NOMO-1 treated with DMSO at 0.1 percent for 48 hours (cell line): ENCODE measurements at regions not wholly inside any gene's neighbourhood (a gene's known extent, or its start where the extent isn't known, plus 50 kb on each side); places are given as distances from the start of the nearest gene placed in this dataset.

Experiments used
- DNase-seq: peaks from one replicate; lab custom pipeline; 2025; ENCODE audit not compliant: unreplicated experiment; lab: John Stamatoyannopoulos, UW

DNA sequence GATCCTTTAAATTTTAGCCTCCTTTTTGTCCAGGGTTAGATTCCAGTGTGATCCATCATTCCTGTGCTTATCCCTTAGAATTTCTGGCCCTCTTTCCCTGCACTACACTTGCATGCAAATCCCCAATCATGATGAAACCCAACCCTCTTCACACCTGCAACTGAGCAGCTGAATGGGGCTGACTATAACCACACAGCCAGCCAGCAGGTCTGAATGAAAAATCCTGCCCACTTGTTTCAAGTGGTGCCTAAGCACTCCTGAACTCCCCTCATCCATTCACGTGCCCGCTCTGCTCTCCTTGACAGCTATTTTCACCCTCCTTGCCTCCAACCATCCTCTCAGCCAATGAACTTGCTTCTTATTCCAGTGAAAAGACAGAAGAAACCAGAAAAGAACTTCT is 80.5 kb upstream of the AFF3 start:
- no peak for DNase-seq

DNA sequence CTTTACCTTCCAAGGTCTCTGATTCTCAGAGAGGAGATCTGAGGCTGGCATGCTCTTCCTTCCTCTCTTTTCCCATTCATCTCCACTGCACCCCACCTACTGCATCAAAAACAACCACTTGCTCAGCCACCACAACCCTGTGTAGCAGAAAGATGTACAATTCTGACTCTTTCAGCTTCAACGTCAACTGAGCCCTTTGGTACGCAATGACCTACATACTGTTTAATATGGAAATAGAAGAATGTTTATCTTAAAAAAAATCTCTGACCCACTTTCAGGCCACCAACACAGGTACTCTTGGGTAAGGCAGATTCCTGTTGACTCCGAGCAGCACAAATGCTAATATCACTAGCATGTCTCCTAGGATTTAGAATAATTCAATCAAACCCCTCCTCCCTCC is 76.2 kb upstream of the AFF3 start:
- no peak for DNase-seq

DNA sequence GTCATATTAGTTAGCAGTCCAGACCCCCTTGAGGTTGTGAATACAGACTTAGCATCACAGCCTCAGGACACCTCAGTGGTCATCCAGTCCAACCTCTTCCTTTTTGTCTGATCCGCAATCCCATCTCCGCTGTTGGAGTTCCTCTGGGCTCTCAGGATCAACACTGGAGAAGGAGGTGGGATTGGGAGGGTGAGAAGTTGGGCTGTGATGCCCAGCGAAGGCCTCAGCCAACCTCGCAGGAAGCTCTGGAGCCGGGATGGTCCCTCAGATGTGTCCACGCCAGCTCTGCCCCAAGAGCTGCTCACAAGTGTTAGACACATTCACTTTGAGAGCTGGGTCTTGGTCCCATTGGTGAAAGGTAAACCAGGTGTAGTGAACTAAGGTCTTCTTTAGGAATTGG is 74.9 kb upstream of the AFF3 start:
- no peak for DNase-seq

DNA sequence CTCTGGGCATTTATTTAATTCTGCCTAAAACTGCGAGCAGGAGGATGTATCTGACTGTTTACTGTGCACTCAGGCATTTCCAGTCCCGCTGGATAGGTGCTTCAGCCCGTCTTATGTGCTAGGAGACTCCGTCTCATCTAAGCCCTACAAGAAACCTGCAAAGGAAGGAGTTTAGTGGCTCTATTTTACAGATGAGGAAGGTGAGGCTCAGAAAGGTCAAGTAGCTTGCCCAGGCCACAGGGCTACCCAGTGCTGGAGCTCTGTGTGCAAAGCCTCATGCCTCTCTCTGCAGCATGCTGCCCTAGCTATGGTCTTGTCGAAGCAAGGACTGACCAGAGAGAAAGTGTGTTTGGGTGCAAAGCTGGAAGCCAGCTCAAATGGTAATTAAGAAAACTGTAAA is 73.6 kb upstream of the AFF3 start:
- no peak for DNase-seq

DNA sequence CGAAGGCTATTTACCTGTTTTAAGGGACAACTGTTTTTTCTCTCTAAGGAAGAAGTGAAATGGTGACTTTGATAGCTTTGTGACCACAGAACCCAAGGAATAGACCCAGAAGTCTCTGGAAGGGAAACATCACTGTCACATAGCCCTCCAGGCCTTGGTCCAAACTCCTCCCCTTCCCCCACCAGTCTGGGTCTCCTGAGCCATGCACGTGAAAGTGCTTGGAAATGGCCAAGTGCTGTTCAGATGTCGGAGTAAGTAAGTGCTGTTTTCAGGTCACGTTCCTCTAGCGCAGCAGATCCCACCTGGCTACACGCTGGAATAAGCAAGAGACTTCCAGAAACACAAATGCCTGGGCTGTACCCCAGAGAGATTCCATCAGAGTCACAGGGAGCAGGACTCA is 73.0 kb upstream of the AFF3 start:
- DNase-seq, result no peak

DNA sequence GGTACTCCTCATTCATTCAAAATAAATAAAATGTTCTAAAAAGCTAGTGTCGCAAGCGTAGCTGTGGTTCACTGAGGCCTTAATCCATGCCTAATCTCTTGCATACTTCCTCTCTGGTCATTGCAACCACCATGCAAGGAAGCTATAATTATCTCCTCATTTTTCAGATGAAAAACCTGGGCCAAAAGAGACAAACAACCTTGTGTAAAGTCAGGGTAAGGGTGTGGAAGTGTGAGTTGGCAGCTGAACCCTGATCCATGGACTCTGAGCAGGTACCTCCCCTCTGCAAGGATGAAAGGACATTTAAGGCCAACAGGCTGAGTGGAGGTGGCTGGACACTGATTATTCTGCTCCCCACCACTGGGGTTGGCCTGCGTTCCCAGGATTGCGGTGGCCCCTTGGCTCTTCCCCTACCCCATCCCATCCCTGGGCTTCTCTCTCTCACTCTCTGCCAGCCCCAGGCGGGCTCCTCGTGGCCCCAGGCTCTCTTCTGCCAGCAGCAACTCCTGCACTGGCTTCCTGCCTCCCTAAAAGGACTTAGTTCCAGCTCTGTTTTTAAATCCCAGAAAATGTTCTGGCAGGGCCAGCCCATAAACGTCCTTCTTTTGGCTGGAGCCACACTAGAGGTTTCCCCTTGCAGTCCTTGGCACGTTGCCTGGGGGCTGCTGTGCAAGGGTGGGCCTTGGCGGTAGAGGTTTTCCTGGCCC is 72.0 kb upstream of the AFF3 start:
- DNase-seq, result peak; percentile 89

DNA sequence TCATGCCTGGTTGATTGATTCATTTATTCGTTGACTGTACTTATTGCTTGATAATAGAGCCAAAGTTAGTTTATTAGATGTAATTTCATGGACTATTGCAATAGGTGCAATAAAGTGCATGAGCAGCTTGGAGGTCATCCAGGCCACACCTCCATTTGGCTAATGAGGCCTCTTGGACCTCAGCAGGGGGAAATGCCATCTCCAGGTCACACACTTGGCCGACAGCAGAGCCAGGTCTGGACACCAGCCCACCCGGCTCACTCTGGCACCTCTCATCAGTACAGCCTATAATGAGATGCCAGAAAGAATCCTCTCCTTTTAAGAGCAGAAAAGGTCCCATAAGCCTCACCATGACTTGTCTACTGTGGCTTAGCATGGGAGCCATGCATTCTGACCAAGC is 71.2 kb upstream of the AFF3 start:
- DNase-seq, result no peak

DNA sequence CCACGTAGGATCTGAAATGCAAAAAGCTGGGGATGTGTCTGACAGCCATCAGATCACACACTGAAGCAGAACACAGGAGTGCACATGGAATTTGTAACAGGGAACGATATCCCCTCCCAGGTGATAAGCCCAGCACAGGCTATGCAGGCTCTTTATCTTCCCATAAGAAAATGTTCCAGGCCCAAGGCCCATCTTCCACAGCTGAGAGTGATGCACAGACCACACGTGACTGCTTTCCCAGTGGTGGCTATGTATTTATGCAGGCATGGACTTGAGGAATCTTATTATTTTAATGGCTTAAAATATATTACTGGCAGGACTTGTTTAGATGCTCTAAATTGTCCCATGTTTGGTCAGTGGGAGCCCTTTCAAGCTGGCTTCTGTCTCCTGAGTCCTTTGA is 70.5 kb upstream of the AFF3 start:
- DNase-seq, result no peak

DNA sequence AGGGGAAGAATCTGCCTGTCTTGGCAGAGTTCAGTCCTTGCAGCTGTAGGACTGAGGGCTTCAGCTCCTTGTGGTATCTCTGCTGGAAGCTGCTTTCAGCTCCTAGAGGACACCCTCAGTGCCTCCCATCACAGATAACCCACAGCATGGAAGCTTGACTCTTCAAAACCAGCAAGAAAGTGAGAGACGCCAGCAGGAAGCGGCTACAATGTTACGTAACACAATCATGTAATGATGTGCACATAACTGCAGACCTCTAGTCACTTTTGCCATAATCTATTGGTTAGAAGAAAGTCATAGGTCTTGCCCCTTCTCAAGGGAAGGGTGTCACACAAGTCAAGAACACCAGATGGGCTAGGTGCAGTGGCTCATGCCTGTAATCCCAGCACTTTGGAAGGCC is 69.1 kb upstream of the AFF3 start:
- DNase-seq, result peak; percentile 89

DNA sequence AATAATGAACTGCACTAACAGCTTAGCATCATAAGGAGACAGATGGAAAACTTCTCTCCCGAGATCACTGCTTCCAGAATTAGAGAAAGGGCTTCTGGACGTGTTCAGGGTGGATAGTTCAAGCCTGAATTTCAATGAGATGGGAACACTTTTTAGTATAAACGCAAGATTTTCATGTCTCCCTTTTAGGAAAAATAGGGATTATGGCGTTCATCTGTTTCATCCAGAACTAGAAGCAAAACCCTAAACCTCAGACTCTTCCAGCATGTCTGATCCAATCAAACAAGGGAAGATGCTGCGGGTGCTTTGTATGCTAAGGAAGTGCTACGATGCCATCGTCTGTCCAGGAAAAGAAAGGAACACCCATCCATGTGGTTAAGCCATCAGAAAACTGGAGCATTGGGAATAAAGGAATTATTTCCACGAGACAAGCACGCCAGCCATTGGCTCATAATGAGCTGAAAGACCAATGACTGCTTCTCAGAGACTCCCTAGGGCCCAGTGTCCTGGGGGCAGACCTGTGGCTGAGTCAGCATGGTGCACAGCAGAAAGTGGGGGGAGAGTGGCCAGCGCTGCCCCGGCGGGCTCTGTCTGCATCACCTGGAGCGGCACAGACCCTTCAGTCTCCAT is 65.9 kb upstream of the AFF3 start:
- DNase-seq, result no peak

DNA sequence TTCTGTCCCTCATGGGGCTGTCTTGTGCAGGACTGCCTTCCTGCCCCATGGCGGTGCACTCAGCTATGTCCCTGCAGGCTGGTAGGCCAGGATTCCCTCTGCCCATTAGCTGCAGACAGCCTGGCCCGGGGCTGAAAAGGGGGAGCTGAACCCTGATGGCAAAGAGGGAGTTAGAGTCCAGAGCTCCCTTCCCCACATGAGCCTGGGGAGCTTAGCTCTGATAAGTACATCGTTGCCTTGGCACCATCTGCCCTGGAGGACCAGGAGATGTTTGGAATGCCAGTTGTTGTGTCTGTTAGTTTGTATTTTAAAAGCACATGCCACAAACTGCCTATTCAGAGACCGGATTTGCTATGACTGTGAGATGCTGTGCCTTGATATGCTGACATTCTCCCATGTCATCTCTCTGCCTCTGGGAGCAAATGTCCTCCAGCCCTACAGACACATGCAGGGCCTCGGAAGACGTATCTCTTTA is 65.1 kb upstream of the AFF3 start:
- DNase-seq, result no peak

DNA sequence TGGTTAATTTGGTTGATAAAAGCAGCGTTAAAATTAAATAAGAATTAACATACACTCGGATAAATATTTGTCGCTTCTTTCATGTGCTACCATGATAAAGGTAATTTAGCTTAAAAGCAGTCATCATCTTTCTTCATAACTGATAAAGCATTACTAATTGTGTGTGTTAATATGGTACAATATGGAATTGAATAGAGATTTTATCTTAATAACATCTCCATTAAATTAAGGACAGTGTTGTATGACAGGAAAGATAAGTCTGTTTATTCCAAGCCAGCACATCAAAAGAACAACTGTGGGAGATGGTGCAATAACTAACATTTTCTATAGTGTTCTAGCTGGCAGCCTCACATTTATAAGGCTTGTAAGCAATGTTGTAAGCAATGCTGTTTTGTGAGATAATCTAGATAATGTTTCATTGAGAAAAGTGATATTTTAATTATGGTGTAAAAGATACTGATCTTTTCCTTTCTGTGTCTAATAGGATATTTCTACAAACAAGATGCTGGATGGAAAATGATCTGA is 64.4 kb upstream of the AFF3 start:
- DNase-seq, result no peak

DNA sequence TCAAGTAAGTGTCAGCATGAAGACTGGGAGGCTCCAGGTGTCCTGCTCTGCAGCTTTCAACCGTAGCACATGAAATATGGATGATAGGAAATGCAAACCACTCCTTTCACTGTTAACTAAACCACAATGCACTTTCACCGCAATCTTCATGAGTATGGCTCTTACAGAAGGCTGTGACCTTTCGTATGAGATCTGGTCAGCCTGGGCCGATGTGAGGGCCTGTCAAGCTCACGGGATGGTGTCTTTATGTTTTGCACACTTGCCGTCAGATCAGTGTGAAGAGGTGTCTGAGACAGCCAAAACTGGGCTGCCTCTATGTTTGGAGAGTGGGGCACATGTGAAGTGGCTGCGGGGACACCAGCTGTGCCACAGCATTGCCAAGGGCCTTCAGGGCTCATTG is 62.8 kb upstream of the AFF3 start:
- peak; percentile 56 for DNase-seq

DNA sequence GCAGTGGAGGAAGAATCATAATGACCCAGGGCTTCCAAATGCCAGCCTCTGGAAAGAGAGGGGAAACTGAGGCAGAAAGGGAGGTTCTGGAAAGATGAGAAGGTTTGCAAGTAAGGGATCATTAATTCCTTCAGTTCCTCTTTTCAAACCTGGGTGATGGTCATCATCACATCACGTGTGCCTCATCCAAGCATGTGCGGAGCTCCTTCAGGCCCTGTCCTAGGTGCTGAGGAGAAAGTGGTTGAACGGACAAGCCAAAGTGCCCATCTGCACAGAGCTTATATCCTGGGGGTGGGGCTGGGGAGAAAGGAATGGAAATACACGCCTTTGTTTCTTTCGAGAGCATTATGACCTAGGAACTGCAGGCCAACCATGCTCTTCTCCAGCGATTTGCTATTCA is 60.2 kb upstream of the AFF3 start:
- no peak for DNase-seq

DNA sequence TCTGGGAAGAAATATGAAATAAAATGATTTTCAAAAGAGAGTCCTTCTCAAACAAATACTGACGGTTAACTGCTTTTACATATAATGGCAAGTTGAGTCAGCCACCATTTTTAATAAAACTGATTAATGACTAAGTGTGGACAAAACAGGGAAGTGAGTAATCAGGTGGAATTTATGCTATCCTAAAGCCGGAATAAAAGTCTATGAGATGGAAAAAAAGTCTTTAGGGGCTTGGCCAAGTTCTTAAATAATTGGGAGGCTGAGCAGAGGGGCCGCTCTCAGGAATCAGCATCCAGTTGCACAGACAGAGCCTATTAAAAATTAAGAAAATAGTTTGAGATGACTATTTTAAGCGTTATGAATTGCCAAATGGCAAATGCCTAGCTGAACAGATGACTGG is 58.6 kb upstream of the AFF3 start:
- DNase-seq, result no peak

DNA sequence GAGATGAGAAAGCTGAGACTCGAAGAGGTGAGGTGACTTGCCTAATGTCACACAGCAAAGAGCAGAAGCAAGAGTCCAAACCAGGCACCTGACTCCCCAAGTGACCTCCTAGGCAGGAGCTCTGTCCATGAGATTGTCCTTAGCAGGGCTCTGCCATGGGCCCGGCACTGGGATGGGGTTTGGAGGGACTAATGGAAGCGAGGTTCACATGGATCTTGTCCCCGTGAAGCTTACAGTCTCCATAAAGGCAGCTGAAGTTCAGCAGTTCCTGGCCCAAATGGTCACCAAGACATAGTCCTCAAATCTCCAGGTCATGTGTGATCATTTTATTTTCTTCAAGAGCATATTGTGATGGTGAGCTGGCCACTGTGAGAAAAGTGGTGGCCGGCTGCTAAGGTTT is 57.0 kb upstream of the AFF3 start:
- no peak for DNase-seq

DNA sequence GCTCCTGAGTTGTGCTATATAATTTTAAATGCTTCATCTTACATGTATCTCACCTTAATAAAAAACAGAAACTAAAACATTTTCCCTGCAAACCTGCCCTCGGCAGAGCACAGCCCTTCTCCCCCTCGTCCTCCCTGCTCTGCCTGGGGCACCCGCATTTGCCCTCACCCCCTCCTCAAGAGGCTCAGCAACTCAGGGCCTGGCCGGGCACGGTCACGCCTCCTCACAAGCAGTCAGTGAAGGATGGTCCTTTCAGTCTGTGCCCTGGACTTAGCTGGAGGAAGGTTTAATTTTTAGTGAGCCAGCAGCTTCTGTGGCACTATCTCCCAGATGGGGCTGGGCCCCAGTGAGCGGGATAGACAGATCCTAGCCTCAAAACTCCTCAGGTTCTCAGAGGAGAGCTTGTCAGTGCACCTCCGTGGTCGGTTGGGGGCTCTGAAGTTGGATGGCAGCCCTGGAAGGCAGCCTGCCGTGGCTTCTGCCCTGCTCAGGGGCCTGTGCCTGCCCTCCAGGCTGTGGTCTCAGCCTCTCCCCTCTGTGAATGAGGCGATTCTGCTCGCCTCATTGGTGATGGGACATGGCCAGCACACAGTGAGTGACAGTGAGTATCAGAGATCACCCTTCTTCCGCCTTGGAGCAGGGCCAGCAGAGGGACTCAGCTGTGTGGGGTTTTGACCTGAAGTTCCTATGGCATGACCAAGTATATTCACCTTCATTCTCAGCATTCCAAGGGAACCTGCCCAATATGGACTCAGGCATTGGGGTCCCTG is 56.3 kb upstream of the AFF3 start:
- no peak for DNase-seq

DNA sequence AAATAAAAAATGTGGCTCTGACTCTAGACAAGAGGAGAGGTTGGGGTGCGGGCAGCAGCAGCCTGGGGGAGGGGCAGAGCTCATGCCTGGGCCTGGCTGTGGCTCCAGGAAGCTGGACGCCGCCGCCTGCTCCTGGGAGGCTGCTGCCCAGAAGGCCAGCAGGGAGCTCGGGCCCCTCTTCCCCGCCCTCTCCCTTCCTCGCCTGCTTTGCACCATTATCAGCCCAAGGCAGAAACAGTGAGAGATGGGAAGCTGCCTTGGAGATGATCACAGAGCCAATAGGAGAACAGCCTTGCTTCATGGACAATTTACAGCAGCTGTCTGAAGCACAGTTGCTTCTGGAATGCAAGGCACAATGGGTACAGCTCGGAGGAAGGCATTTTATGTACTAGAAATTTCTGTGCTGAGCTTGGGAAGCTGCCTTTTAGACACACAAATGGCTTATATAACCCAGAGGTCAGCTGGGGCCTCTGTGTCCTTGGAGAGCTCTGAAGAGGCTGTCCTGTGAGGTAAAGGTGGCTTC is 55.3 kb upstream of the AFF3 start:
- no peak for DNase-seq

DNA sequence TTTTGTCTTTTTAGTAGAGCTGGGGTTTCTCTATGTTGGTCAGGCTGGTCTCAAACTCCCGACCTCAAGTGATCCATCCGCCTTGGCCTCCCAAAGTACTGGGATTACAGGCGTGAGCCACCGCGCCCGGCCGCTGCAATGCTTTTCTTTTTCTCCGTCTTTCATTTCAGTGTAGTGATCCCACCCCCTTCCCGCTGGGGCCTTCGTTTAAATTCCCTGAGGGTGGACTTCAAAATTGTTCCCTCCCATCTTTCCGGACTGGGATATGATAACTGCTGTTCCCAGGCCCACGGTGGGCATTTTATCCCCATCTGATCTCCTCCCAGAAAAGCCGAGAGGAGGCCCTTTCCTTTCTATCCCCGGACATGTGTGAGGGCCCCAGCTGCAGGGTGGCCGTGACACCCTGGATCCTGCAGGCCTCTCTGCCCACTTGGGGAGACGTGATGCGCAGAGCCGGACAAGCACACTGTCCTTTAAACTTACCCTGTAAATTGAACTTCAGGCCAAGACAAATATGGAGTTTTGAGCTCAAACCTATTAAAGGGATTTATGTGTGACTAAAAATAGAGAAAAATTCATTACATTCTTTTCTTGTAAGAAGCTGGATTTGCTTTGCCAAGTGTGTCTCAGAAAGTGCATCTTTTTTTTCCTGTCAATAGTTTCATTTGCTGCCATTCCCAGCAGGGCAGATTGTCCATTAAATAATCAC is 54.5 kb upstream of the AFF3 start:
- DNase-seq, result no peak

DNA sequence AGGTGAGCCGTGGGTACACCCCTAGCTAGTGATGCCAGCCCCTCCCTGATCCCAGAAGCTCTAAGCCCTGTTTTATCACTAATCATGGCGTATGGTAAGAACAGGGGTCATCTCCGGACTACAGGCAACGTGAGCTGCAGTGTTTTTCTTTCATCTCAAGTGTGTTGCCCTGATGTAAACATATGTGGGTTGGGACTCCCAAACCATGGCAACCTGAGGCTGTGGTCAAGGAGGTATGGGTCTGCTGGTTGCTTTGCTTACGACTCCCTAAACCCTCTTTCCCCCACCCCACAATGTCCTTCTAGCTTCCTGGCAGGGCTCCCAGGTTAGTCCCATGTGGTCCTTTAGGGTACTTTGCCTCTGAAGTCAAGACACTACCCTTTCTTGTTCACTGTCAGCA is 53.6 kb upstream of the AFF3 start:
- no peak for DNase-seq

DNA sequence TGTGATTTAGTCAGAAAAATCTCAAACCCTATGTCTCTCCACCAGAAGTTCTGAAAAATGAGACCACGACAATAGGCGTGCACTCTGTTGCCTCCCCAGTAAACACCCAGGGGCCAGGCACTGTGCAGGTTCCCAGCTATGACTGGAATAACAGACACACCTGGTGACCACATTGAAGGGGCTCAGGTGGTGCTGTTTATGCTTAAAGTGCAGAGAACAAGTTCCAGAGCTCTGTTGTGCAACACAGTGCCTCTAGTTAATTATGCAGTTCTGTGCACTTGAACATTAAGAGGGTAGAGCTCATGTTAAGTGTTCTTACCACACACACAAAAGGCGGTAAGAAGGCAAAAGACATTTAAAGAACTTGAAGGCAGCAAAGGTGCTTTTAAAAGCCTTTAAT is 52.6 kb upstream of the AFF3 start:
- DNase-seq, result peak; percentile 63
